ENCODE measurements at regions not wholly inside any gene's neighbourhood (a gene's known extent, or its start where the extent isn't known, plus 50 kb on each side); places are given as distances from the start of the nearest gene placed in this dataset.
"Not testable (repeated sequence)": the region's sequence is repeated elsewhere in the genome, so short reads cannot be mapped to it uniquely, and the experiment has no call there.

DNA sequence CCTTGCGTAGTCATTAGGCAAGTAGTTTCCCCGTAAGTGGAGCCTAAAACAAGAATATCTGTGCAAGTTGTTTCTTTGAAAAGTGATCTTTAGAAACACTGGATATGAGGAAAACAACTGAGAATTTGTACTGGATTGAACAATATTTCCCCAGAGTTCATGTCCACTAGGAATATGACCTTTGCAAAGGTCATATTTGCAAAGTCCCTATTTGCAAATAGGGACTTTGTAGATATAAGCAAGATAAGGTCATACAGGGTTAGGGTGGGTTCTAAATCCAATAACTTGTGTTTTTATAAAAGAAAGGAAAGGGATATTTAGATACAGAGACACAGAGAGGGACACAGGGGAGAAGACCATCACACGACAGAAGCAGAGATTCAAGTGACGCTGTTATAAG, 489.2 kb upstream of the ATXN8OS start:
- WGBS, 2 donors, result 85 to 93% methylated on average over 4 of the region's 4 CpGs

GRCh38 chr13:69617587-69617986, 490.0 kb upstream of the ATXN8OS start:
- Histone ChIP-seq H3K4me1 (no peaks in the 10 kb centered on the region), H3K27ac (no peak overlapping the region), H3K9me3 (peaks cover 0 to 6% (median 0%) of the 10 kb centered on the region in 11 donors), H3K4me3 (no peak overlapping the region), H3K27me3 (no peaks in the 10 kb centered on the region), H3K36me3 (no peaks in the 10 kb centered on the region)
- ATAC-seq, result no peak
- WGBS, 2 donors, result 87 to 96% methylated on average over 2 of the region's 2 CpGs
- intact Hi-C loops (cut with DNase I), result no loop called here
- no peak for TF ChIP-seq CTCF (IDR thresholded peaks at IDR 0.05)
- no peak for DNase-seq

More for the DNA sequence above, 489.2 kb upstream of the ATXN8OS start:
- no peaks in the 10 kb centered on the region for H3K36me3 ChIP-seq
- intact Hi-C loops (cut with DNase I), result no loop called here
- H3K27me3 ChIP-seq, result no peaks in the 10 kb centered on the region
- ATAC-seq (no peak), DNase-seq (no peak)
- H3K4me1 ChIP-seq, result no peaks in the 10 kb centered on the region
- no peak for TF ChIP-seq CTCF (IDR thresholded peaks at IDR 0.05)
- H3K4me3 ChIP-seq, result no peak overlapping the region
- no peak overlapping the region for H3K27ac ChIP-seq
- peaks cover 0 to 3% (median 0%) of the 10 kb centered on the region in 11 donors for H3K9me3 ChIP-seq

DNA sequence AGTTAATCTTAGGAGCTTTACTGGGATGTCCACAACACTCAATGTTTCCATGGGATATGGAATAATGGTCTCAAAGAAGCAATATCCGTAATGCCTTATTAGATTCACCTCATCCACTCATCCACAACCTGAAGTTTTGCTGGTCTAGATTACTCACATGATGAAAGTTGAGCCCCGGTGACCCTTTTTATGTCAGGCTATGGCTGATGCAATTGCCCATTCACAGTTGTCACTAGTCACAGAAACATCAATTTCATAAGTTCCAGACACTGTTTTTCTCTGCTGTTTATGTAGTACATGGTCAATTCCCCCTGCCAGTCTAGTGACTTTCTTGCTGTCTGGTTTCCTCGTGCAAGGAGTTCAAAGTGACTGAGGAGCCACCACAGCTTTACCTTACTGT, 491.2 kb upstream of the ATXN8OS start:
- no peak overlapping the region for H3K4me3 ChIP-seq
- H3K36me3 ChIP-seq, result no peaks in the 10 kb centered on the region
- no peak overlapping the region for H3K27ac ChIP-seq
- 70 to 76% methylated on average over 3 of the region's 3 CpGs for WGBS, 2 donors
- H3K4me1 ChIP-seq, result no peaks in the 10 kb centered on the region
- intact Hi-C loops (cut with DNase I), result no loop called here
- no peak for TF ChIP-seq CTCF (IDR thresholded peaks at IDR 0.05)
- DNase-seq, result no peak
- H3K9me3 ChIP-seq, result peaks cover 0 to 12% (median 0%) of the 10 kb centered on the region in 11 donors
- no peak for ATAC-seq
- H3K27me3 ChIP-seq, result no peaks in the 10 kb centered on the region

DNA sequence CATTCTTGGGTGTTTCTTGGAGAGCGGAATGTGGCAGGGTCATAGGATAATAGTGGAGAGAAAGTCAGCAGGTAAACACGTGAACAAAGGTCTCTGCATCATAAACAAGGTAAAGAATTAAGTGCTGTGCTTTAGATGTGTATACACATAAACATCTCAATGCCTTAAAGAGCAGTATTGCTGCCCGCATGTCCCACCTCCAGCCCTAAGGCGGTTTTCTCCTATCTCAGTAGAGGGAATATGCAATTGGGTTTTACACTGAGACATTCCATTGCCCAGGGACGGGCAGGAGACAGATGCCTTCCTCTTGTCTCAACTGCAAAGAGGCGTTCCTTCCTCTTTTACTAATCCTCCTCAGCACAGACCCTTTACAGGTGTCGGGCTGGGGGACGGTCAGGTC, 492.6 kb upstream of the ATXN8OS start:
- H3K9me3 ChIP-seq, result peaks cover 0 to 13% (median 0%) of the 10 kb centered on the region in 11 donors

DNA sequence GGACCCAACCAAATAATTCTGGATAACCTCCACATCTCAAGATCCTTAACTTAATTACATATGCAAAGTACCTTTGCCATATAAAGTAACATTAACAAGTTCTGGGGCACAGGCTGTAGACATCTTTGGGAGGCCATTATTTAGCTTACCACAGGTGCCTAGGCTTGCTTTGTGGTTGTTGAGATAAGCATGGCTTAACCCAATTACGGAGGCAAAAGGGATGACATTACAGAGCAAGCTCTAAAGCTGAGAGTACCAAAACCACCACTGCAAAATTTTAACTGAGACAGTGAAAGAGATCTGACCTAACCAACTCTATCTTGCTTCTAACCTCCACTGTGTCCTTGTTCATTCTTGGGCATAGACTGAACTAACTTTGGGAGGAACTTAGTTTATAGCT, 502.9 kb upstream of the ATXN8OS start:
- H3K9me3 ChIP-seq, result peaks cover 0 to 15% (median 0%) of the 10 kb centered on the region in 11 donors
- no peaks in the 10 kb centered on the region for H3K27me3 ChIP-seq
- H3K4me3 ChIP-seq, result no peak overlapping the region
- H3K36me3 ChIP-seq, result no peaks in the 10 kb centered on the region
- 84 to 89% methylated on average over 1 of the region's 1 CpG for WGBS, 2 donors
- H3K4me1 ChIP-seq, result no peaks in the 10 kb centered on the region
- no peak overlapping the region for H3K27ac ChIP-seq
- no peak for TF ChIP-seq CTCF (IDR thresholded peaks at IDR 0.05)
- no peak for DNase-seq
- no peak for ATAC-seq
- intact Hi-C loops (cut with DNase I), result no loop called here

More for the DNA sequence above, 492.6 kb upstream of the ATXN8OS start:
- H3K36me3 ChIP-seq; H3K27ac ChIP-seq; intact Hi-C loops (cut with DNase I); H3K4me1 ChIP-seq; H3K4me3 ChIP-seq; DNase-seq; H3K27me3 ChIP-seq; ATAC-seq: not testable (repeated sequence)
- 74 to 75% methylated on average over 5 to 6 of the region's 8 CpGs for WGBS, 2 donors

Data from heart right ventricle (tissue), 16 donors.